BLaER1 treated with 17β-estradiol and CSF1 and Interleukin-3, amounts not matched to agents 10 nM and 100 nM (cell line): ENCODE measurements at regions not wholly inside any gene's neighbourhood (a gene's known extent, or its start where the extent isn't known, plus 50 kb on each side); places are given as distances from the start of the nearest gene placed in this dataset.

ENCODE experiments used
- H3K27ac ChIP-seq, 11 experiments: shearing (Covaris generic); formaldehyde crosslinking; 2 replicates each; pipeline ENCODE4 v1.8.1; 2022
- H3K27me3 ChIP-seq, 11 experiments: shearing (Covaris generic); formaldehyde crosslinking; 2 replicates each; pipeline ENCODE4 v1.8.1; 2022
- H3K36me3 ChIP-seq, 11 experiments: shearing (Covaris generic); formaldehyde crosslinking; 2 replicates each; pipeline ENCODE4 v1.8.1; 2022
- H3K4me1 ChIP-seq, 10 experiments: shearing (Covaris generic); formaldehyde crosslinking; 2 replicates each; pipeline ENCODE4 v1.8.1; 2022
- H3K4me2 ChIP-seq, 11 experiments: shearing (Covaris generic); formaldehyde crosslinking; 2 replicates each; pipeline ENCODE4 v1.8.1; 2022
- H3K4me3 ChIP-seq, 10 experiments: shearing (Covaris generic); formaldehyde crosslinking; 2 replicates each; pipeline ENCODE4 v1.8.1; 2022
- H3K9ac ChIP-seq, 11 experiments: shearing (Covaris generic); formaldehyde crosslinking; 2 replicates each; pipeline ENCODE4 v1.8.1; 2022
- H3K9me3 ChIP-seq, 11 experiments: shearing (Covaris generic); formaldehyde crosslinking; replicated peaks in 1 of 11; 2 replicates each; pipeline ENCODE4 v1.8.1; 2022
- H4K20me1 ChIP-seq, 11 experiments: shearing (Covaris generic); formaldehyde crosslinking; 2 replicates each; pipeline ENCODE4 v1.8.1; 2022
- Cebpa-rat ChIP-seq, 11 experiments: shearing (Covaris generic); IDR thresholded peaks; 2 replicates each; pipeline ENCODE4 v1.8.1; 2022

DNA sequence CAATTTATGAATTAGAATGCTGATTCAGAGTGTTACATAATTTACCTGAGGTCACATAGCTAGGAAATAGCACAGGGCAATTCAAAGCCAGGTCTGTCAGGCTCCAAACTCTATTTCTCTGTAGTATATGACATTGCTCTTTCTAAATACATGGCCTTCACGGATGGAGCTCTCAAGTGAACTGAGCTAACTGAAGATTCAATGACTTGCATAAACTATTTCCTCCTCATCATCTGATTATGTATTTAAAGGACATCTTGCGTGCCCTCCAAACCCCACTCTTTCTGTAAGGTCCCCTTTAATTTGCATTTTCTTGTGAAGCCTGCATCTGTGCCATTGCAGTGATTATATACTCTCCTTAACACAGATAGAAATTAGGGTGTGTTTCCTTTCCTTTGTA, 537.4 kb upstream of the VRK2 start:
- Histone ChIP-seq H3K36me3 (no peaks in the 10 kb centered on the region), H3K9ac (no peak overlapping the region), H3K27me3 (no peaks in the 10 kb centered on the region), H3K27ac (no peak overlapping the region), H3K4me1 (peaks cover 0 to 7% (median 0%) of the 10 kb centered on the region in 10 experiments; a peak in 1 of 20 replicates), H4K20me1 (no peaks in the 10 kb centered on the region), H3K9me3 (peaks cover 0 to 9% (median 0%) of the 10 kb centered on the region in 11 experiments; a peak in 2 of 22 replicates), H3K4me3 (no peak overlapping the region), H3K4me2 (no peak overlapping the region)
- no peak for TF ChIP-seq Cebpa-rat (IDR thresholded peaks at IDR 0.05)

GRCh38 chr2:57510704-57511103, 535.9 kb upstream of the VRK2 start:
- Histone ChIP-seq H3K27me3 (no peaks in the 10 kb centered on the region), H3K9me3 (peaks cover 0 to 9% (median 0%) of the 10 kb centered on the region in 11 experiments; a peak in 2 of 22 replicates), H3K27ac (no peak overlapping the region), H3K9ac (no peak overlapping the region), H3K36me3 (no peaks in the 10 kb centered on the region), H3K4me1 (peaks cover 0 to 7% (median 0%) of the 10 kb centered on the region in 10 experiments; a peak in 1 of 20 replicates), H3K4me2 (no peak overlapping the region), H3K4me3 (no peak overlapping the region), H4K20me1 (no peaks in the 10 kb centered on the region)
- TF ChIP-seq Cebpa-rat (IDR thresholded peaks at IDR 0.05): no peak

DNA sequence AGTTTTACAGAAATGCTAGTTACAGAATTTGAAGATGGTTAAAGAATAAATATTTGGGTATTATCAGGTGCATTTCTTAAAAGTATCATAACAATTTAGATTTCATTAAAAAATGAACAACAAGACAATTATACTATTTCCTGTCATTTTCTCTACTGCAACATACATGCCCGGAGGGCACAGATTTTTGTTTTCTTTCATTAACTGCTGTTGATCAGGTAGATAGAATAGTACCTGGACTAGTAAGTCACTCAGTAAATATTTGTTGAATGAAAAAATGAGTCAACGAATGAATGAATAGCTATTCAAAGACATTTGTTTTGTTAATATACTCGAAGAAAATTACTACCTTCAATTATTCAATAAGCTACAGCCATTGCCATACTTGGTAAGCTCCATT, 531.2 kb upstream of the VRK2 start:
- Histone ChIP-seq H3K9me3 (peaks cover 0 to 5% (median 0%) of the 10 kb centered on the region in 11 experiments; a peak in 2 of 22 replicates), H3K36me3 (no peaks in the 10 kb centered on the region), H3K4me2 (no peak overlapping the region), H3K9ac (no peak overlapping the region), H4K20me1 (no peaks in the 10 kb centered on the region), H3K4me1 (peaks cover 0 to 7% (median 3%) of the 10 kb centered on the region in 10 experiments; a peak in 7 of 20 replicates), H3K27ac (no peak overlapping the region), H3K4me3 (no peak overlapping the region), H3K27me3 (no peaks in the 10 kb centered on the region)
- TF ChIP-seq Cebpa-rat (IDR thresholded peaks at IDR 0.05): no peak

DNA sequence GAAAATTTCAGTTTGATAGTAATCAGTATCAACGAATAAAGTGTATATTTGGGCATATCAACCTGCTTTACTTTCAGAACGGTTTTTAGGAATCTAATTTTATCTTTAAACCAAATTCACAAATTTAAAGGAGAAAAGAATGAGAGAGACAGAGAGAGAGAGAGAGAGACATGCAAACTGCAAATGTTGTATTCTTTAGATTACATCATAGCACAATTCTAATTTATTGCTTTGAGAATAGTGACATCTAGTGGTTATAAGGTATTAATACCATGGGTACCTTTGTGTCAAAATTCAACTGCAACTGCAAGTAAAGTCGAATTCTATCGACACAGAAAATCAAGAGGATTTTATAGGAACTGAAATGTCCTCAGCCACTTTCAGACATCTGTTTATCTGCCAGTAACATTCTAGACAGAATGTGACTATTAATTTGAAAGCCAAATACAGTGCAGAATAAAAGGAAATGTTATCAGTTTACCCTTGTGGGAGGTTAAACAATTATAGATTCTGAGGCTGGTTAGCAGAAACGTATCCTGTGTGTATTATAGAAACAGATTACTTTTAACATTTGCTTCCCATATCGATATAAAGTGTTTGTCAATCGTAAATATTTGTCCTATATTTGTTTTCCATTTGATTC, 529.8 kb upstream of the VRK2 start:
- Histone ChIP-seq H3K4me2 (no peak overlapping the region), H3K9me3 (peaks cover 0 to 1% (median 0%) of the 10 kb centered on the region in 11 experiments; a peak in 2 of 22 replicates)

DNA sequence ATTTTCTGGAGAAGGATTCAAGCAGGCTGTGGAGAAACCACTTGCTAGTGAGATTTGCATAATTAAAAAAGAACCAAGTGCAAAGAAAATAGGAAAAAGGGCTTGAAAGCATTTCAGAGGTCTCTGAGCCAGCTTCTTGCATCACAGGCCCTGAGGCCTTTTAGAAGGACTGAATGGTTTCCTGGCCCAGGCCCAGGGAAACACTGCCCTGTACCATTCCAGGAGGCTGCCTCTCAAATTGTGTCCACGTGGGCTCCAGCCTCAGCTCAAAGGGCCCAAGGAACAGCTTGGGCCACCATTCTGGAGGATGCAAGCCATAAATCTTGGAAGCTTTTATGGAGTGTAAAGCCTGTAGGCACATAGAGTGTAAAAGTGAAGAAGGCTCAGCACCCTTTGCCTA, 523.3 kb upstream of the VRK2 start:
- no peaks in the 10 kb centered on the region for H3K36me3 ChIP-seq
- TF ChIP-seq Cebpa-rat (IDR thresholded peaks at IDR 0.05): no peak
- H3K27ac ChIP-seq: no peak overlapping the region
- peaks cover 0 to 10% (median 6%) of the 10 kb centered on the region in 10 experiments; a peak in 7 of 20 replicates for H3K4me1 ChIP-seq
- no peak overlapping the region for H3K4me2 ChIP-seq
- peaks cover 12 to 29% (median 20%) of the 10 kb centered on the region in 11 experiments; a peak in 21 of 22 replicates for H3K9me3 ChIP-seq
- no peaks in the 10 kb centered on the region for H4K20me1 ChIP-seq
- H3K27me3 ChIP-seq: no peaks in the 10 kb centered on the region
- H3K9ac ChIP-seq: no peak overlapping the region
- no peak overlapping the region for H3K4me3 ChIP-seq

More for the DNA sequence above, 529.8 kb upstream of the VRK2 start:
- H3K4me3 ChIP-seq: no peak overlapping the region
- no peak overlapping the region for H3K27ac ChIP-seq
- H4K20me1 ChIP-seq: no peaks in the 10 kb centered on the region
- peaks cover 0 to 10% (median 6%) of the 10 kb centered on the region in 10 experiments; a peak in 7 of 20 replicates for H3K4me1 ChIP-seq
- TF ChIP-seq Cebpa-rat (IDR thresholded peaks at IDR 0.05): no peak
- no peak overlapping the region for H3K9ac ChIP-seq
- H3K27me3 ChIP-seq: no peaks in the 10 kb centered on the region
- H3K36me3 ChIP-seq: no peaks in the 10 kb centered on the region

DNA sequence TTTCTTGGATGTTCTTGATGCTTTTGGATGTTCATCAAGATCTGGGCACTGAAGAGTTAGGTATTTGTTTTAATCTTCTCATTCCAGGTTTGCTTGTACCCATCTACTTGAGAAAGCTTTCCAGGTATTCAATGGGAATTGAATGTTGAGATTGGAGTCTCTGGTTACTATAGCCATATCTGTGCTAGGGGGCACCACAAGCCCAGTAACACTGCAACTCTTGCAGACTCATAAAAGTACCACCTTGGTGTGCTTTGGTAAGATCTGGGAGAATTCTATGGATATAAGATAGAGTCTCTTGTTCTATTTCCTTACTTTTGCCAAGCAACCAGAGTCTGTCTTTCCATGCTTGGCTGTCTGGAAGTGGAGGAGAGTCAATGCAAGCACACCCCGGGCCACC, 518.9 kb upstream of the VRK2 start:
- Histone ChIP-seq H3K9me3 (peaks cover 13 to 24% (median 21%) of the 10 kb centered on the region in 11 experiments; a peak in 20 of 22 replicates), H3K27me3 (no peaks in the 10 kb centered on the region), H4K20me1 (no peaks in the 10 kb centered on the region), H3K36me3 (no peaks in the 10 kb centered on the region), H3K27ac (no peak overlapping the region), H3K4me1 (no peaks in the 10 kb centered on the region), H3K4me3 (no peak overlapping the region), H3K4me2 (no peak overlapping the region), H3K9ac (no peak overlapping the region)
- TF ChIP-seq Cebpa-rat (IDR thresholded peaks at IDR 0.05): no peak

DNA sequence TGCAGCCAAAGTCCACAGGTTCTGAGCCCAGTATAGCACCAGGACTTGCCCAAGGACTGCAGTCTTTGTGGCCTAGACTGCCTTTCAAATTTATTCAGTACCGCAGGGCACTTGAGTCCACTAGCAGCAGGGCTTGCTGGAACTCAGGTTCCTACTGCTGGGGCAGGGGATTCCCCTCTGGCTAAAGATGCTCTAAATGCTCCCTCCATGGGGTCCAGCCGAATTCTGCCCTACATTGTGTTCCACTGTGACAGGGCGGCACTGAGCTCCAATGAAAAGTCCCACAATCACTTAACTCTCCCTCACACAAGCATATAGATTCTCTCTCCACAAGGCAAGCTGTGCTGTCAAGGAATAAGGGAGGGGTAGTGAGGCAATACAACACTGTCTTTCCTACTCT, 518.1 kb upstream of the VRK2 start:
- no peak overlapping the region for H3K4me3 ChIP-seq
- no peak overlapping the region for H3K27ac ChIP-seq
- TF ChIP-seq Cebpa-rat (IDR thresholded peaks at IDR 0.05): no peak
- H3K9me3 ChIP-seq: peaks cover 12 to 22% (median 19%) of the 10 kb centered on the region in 11 experiments; a peak in 20 of 22 replicates
- no peak overlapping the region for H3K4me2 ChIP-seq
- no peaks in the 10 kb centered on the region for H3K27me3 ChIP-seq
- no peaks in the 10 kb centered on the region for H3K4me1 ChIP-seq
- no peaks in the 10 kb centered on the region for H4K20me1 ChIP-seq
- no peak overlapping the region for H3K9ac ChIP-seq
- H3K36me3 ChIP-seq: no peaks in the 10 kb centered on the region

GRCh38 chr2:57534358-57534757, 512.2 kb upstream of the VRK2 start:
- no peak overlapping the region for H3K27ac ChIP-seq
- H3K4me2 ChIP-seq: no peak overlapping the region
- H3K27me3 ChIP-seq: no peaks in the 10 kb centered on the region
- no peak for TF ChIP-seq Cebpa-rat (IDR thresholded peaks at IDR 0.05)
- no peaks in the 10 kb centered on the region for H4K20me1 ChIP-seq
- no peak overlapping the region for H3K4me3 ChIP-seq
- no peaks in the 10 kb centered on the region for H3K36me3 ChIP-seq
- H3K9me3 ChIP-seq: no peaks in the 10 kb centered on the region
- no peaks in the 10 kb centered on the region for H3K4me1 ChIP-seq
- no peak overlapping the region for H3K9ac ChIP-seq

- H3K4me2 ChIP-seq: no peak overlapping the region
- H3K27ac ChIP-seq: no peak overlapping the region
- H3K9ac ChIP-seq: no peak overlapping the region
- H3K4me3 ChIP-seq: no peak overlapping the region
- no peak for TF ChIP-seq Cebpa-rat (IDR thresholded peaks at IDR 0.05)
- no peaks in the 10 kb centered on the region for H3K9me3 ChIP-seq
- H4K20me1 ChIP-seq: no peaks in the 10 kb centered on the region
- H3K4me1 ChIP-seq: no peaks in the 10 kb centered on the region
- H3K36me3 ChIP-seq: no peaks in the 10 kb centered on the region
- H3K27me3 ChIP-seq: no peaks in the 10 kb centered on the region
Measured at GRCh38 chr2:57536535-57537231, 509.9 kb upstream of the VRK2 start.
